ENCODE measurements at regions not wholly inside any gene's neighbourhood (a gene's known extent, or its start where the extent isn't known, plus 50 kb on each side); places are given as distances from the start of the nearest gene placed in this dataset.

DNA sequence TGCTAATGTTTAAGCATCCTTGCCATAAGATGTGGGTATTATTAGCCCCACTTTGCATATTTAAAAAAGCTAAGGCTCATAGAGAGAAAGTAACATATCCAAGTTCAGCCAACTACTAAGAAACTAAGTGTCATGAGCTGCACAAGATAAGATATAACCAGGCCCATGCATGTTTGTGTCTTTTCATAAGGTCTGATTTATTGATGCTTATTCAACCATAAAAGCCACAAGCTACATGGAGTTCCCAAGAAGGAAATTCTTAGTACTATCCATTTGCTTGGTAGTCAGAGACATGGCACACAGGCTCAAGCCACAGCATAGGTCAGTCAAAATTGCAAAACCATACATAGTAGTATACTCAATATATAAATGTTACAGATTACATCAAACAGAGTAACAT is 488.5 kb downstream of the SOX6 start:
- Histone ChIP-seq H3K14ac (ENCODE audit: insufficient read depth, low read length) (no peak overlapping the region), H3K4me1 (ENCODE audit: insufficient read depth, low read length) (peaks cover 13% of the 10 kb centered on the region), H3K18ac (ENCODE audit: insufficient read length, low read depth, low read length) (no peak overlapping the region), H4K91ac (ENCODE audit: insufficient read length, low read depth, low read length) (no peak overlapping the region), H2BK120ac (ENCODE audit: low read depth, low read length, poor library complexity, severe bottlenecking) (no peak overlapping the region), H3T11ph (ENCODE audit: low read length) (no peak overlapping the region), H4K8ac (replicated peaks; ENCODE audit: insufficient read length, low read depth, low read length) (no peak overlapping the region), H2BK12ac (ENCODE audit: insufficient read length, low read depth, low read length) (no peak overlapping the region), H2AK5ac (ENCODE audit: insufficient read length, low read length) (no peak overlapping the region), H3K9me3 (ENCODE audit: control insufficient read depth, low read depth, low read length) (no peaks in the 10 kb centered on the region), H3K56ac (ENCODE audit: insufficient read length, low read depth, low read length) (no peak overlapping the region), H3K79me2 (ENCODE audit: insufficient read depth, low read length) (no peaks in the 10 kb centered on the region), H3K23ac (ENCODE audit: insufficient read length, low read depth, low read length) (no peak overlapping the region), H3K27me3 (ENCODE audit: insufficient read depth, low read length) (no peaks in the 10 kb centered on the region), H3K23me2 (ENCODE audit: insufficient read length, low read depth, low read length, poor library complexity, severe bottlenecking) (no peaks in the 10 kb centered on the region), H3K27ac (ENCODE audit: insufficient read length, low read depth, low read length) (no peak overlapping the region), H4K5ac (ENCODE audit: insufficient read length, low read depth, low read length) (no peak overlapping the region), H3K4ac (ENCODE audit: low read depth, low read length) (no peak overlapping the region), H2BK5ac (ENCODE audit: insufficient read length, low read length) (no peak overlapping the region), H3K79me1 (ENCODE audit: insufficient read depth, low read depth, low read length, poor library complexity, severe bottlenecking) (no peaks in the 10 kb centered on the region), H2BK20ac (ENCODE audit: low read depth, low read length, poor library complexity, severe bottlenecking) (no peak overlapping the region), H2AFZ (ENCODE audit: low read length) (no peak overlapping the region), H2BK15ac (ENCODE audit: low read depth, low read length) (no peak overlapping the region), H3K9ac (ENCODE audit: extremely low read depth, insufficient read length, low read length) (no peak overlapping the region), H3K4me2 (ENCODE audit: insufficient read depth, insufficient read length, low read length) (no peak overlapping the region), H4K20me1 (ENCODE audit: control insufficient read depth, insufficient read depth, insufficient read length) (no peaks in the 10 kb centered on the region)
- no peak overlapping the region for H3K4me3 Mint-ChIP-seq
- no peak overlapping the region for H3K27ac Mint-ChIP-seq
- DNase-seq = no peak
- TF ChIP-seq CTCF (conservative IDR thresholded peaks at IDR 0.05) = no peak
- H3K4me1 Mint-ChIP-seq = peaks cover 42 to 47% of the 10 kb centered on the region in 2 experiments
- H3K9me3 Mint-ChIP-seq = no peaks in the 10 kb centered on the region; a peak in 2 of 5 replicates
- H3K27me3 Mint-ChIP-seq (ENCODE audit: low read depth) = no peaks in the 10 kb centered on the region; the same call in 1 of the 2 replicates
- peaks cover 0 to 2% (median 0%) of the 10 kb centered on the region in 3 experiments; a peak in 1 of 7 replicates for H3K36me3 Mint-ChIP-seq (ENCODE audit: insufficient read depth in 1 of 3, low read depth in 3 of 3)

Data from H9 (cell line).